ENCODE measurements at regions not wholly inside any gene's neighbourhood (a gene's known extent, or its start where the extent isn't known, plus 50 kb on each side); places are given as distances from the start of the nearest gene placed in this dataset.

DNA sequence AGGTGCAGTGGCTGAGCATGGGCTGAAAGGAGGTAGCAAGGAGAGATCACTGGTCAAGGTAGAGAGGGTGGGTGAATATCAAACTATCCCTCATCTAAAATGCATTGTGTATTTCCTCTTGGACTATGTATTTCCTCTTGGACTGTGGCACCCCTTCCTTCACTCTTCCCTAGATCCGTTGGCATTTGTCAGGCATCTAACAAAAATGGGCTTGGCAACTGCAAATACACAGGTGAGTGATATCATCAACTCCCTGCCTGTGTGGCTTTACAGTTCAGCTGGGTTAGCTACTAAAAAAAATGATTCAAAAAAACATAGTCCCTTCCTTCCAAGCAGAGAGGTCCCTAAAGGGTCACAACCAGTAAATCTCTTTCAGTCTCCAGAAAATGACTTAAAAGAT lies 142.8 kb upstream of the FUT8 start:
- TF ChIP-seq CTCF (optimal IDR thresholded peaks at IDR 0.05 in 1 of 3, IDR thresholded peaks at IDR 0.05 in 1 of 3, conservative IDR thresholded peaks at IDR 0.05 in 1 of 3; ENCODE audit: extremely low read depth in 1 of 3, insufficient read depth in 2 of 3, low read length in 3 of 3) (no peak), EZH2 (IDR thresholded peaks at IDR 0.05; ENCODE audit: low read length) (no peak)

Measured in keratinocyte (primary cell).